K562 (cell line): ENCODE measurements at regions not wholly inside any gene's neighbourhood (a gene's known extent, or its start where the extent isn't known, plus 50 kb on each side); places are given as distances from the start of the nearest gene placed in this dataset.

Source experiments
- ATAC-seq: fragments of 200-7000 bp; cut with Tn5 transposase; 3 replicates; pipeline ENCODE4 v1.9.1; 2020; ENCODE audit warnings: moderate library complexity
- BruUV-seq: library from RNA; stranded (reverse); fragments of 400-500 nt; replicated peaks from 2 replicates; lab custom pipeline; 2021; lab: Mats Ljungman, UMichigan
- CTCF ChIA-PET: fragments of 300-600 bp; formaldehyde crosslinking; extraction: SDS; loops from one replicate; lab custom pipeline; 2021; ENCODE audit warnings: low intra/inter-chr PET ratio; lab: Yijun Ruan, JAX
- POLR2A ChIA-PET: fragments of 300-600, 350-650 bp; sonication (Branson Sonifier 250); formaldehyde crosslinking; extraction: SDS; loops from one replicate; lab custom pipeline; 2021; ENCODE audit warnings: antibody characterized with exemption, inconsistent platforms; lab: Yijun Ruan, JAX
- DNase-seq, 4 experiments: peaks; one replicate each; pipeline versions ENCODE4 v3.0.0 to v3.0.0-alpha.2; 2011 to 2018; ENCODE audit warnings: low spot score in 3 of 4, mixed read lengths in 3 of 4; ENCODE audit errors: extremely low read depth in 1 of 4
- FAIRE-seq: peaks from 2 replicates; lab custom pipeline; 2011; peaks lifted over from hg19 to GRCh38; lab: Jason Lieb, UNC
- H2AFZ ChIP-seq: 2 replicates; pipeline ENCODE4 v1.6.0; 2011; ENCODE audit warnings: low read depth, low read length, control low read depth, inconsistent platforms
- H3K27ac ChIP-seq: fragments of 200-600 bp; 3 replicates; pipeline ENCODE4 v1.8.0; 2011; ENCODE audit warnings: low read depth, mild to moderate bottlenecking, control low read depth, inconsistent platforms, low read length, moderate library complexity, mixed read lengths; ENCODE audit errors: extremely low read depth
- H3K27me3 ChIP-seq, 2 experiments: fragments of 300-600 bp in 1 of 2; 2 replicates in 1 of 2; 3 replicates in 1 of 2; pipeline versions ENCODE4 v1.6.0 to v1.8.0; 2011; ENCODE audit warnings: inconsistent platforms in 2 of 2, low read length in 2 of 2, mild to moderate bottlenecking in 1 of 2, mixed read lengths in 1 of 2, moderate library complexity in 1 of 2; ENCODE audit not compliant: control insufficient read depth in 2 of 2, insufficient read depth in 2 of 2
- H3K36me3 ChIP-seq: fragments of 300-600 bp; 3 replicates; pipeline ENCODE4 v1.8.0; 2011; ENCODE audit warnings: mild to moderate bottlenecking, low read length, inconsistent platforms; ENCODE audit not compliant: control insufficient read depth, insufficient read depth
- H3K4me1 ChIP-seq, 2 experiments: fragments of 200-600 bp in 1 of 2; replicated peaks in 1 of 2; 2 replicates in 1 of 2; 3 replicates in 1 of 2; pipeline versions ENCODE4 v1.5.1 to v1.8.0; 2011; ENCODE audit warnings: inconsistent platforms in 2 of 2, low read length in 2 of 2, mild to moderate bottlenecking in 1 of 2, mixed read lengths in 1 of 2, moderate library complexity in 1 of 2; ENCODE audit not compliant: control insufficient read depth in 2 of 2, insufficient read depth in 2 of 2
- H3K4me2 ChIP-seq: 2 replicates; pipeline ENCODE4 v1.6.1; 2011; ENCODE audit warnings: low read length, control low read depth, inconsistent platforms, mixed read lengths; ENCODE audit not compliant: insufficient read depth
- H3K4me3 ChIP-seq: fragments of 200-600 bp; sonication (generic), shearing (Covaris generic); 2 replicates; pipeline ENCODE4 v1.5.1; 2016; ENCODE audit warnings: control low read depth, inconsistent platforms
- H3K79me2 ChIP-seq: fragments of 200-600 bp; 3 replicates; pipeline ENCODE4 v1.8.0; 2011; ENCODE audit warnings: low read length, inconsistent platforms; ENCODE audit not compliant: control insufficient read depth, insufficient read depth
- H3K9ac ChIP-seq, 2 experiments: 2 replicates each; pipeline versions ENCODE4 v1.6.0 to v1.6.1; 2011; ENCODE audit warnings: low read depth in 2 of 2, low read length in 2 of 2, control low read depth in 1 of 2, inconsistent platforms in 1 of 2, mild to moderate bottlenecking in 1 of 2, mixed read lengths in 1 of 2; ENCODE audit not compliant: insufficient read depth in 1 of 2
- H3K9me1 ChIP-seq: one replicate; pipeline ENCODE4 v1.6.0; 2011; ENCODE audit warnings: inconsistent platforms, mild to moderate bottlenecking, low read length, moderate library complexity; ENCODE audit not compliant: control insufficient read depth, insufficient read depth
- H3K9me3 ChIP-seq: replicated peaks from 2 replicates; pipeline ENCODE4 v1.5.1; 2011; ENCODE audit warnings: low read depth, low read length, inconsistent platforms; ENCODE audit not compliant: control insufficient read depth, insufficient read depth
- H4K20me1 ChIP-seq: replicated peaks from 2 replicates; pipeline ENCODE4 v1.6.1; 2011; ENCODE audit warnings: low read length, inconsistent platforms, mixed read lengths; ENCODE audit not compliant: control insufficient read depth, insufficient read depth
- DPF2 ChIP-seq: fragments of 450-650 bp; IDR thresholded peaks from 2 replicates; pipeline ENCODE4 v1.6.1; 2016
- HINFP ChIP-seq: fragments of 450-650 bp; conservative IDR thresholded peaks from 2 replicates; pipeline ENCODE4 v1.6.1; 2016; ENCODE audit warnings: missing genetic modification characterization, low read depth, mild to moderate bottlenecking, control low read depth, missing compliant biosample characterization
- HLTF ChIP-seq: fragments of 450-650 bp; IDR thresholded peaks from 2 replicates; pipeline ENCODE4 v1.6.1; 2016
- KLF13 ChIP-seq: fragments of 450-650 bp; IDR thresholded peaks from 2 replicates; pipeline ENCODE4 v1.6.1; 2016; ENCODE audit warnings: missing genetic modification characterization, low read depth, mild to moderate bottlenecking, missing compliant biosample characterization, moderate library complexity, borderline replicate concordance
- MLX ChIP-seq, 2 experiments: fragments of 450-650 bp in 1 of 2; sonication (generic) in 1 of 2; formaldehyde crosslinking; conservative IDR thresholded peaks; 2 replicates each; pipeline versions ENCODE4 v1.4.0 to v1.8.1; 2020 to 2022; ENCODE audit warnings: mild to moderate bottlenecking in 1 of 2, missing genetic modification reagents in 1 of 2
- SRSF1 ChIP-seq: fragments of 200-400 bp; formaldehyde crosslinking; IDR thresholded peaks from 2 replicates; pipeline ENCODE4 v1.6.1; 2017; ENCODE audit warnings: mild to moderate bottlenecking, low read depth, low read length, moderate library complexity
- ZNF12 ChIP-seq: sonication (generic); formaldehyde crosslinking; IDR thresholded peaks from 2 replicates; pipeline ENCODE4 v1.4.0; 2020; ENCODE audit warnings: mild to moderate bottlenecking, missing genetic modification reagents
- ZNF695 ChIP-seq: fragments of 450-650 bp; formaldehyde crosslinking; IDR thresholded peaks from 2 replicates; pipeline ENCODE4 v1.4.0; 2020; ENCODE audit warnings: mild to moderate bottlenecking, moderate library complexity
- WGBS: fragments of 100-300 bp; shearing (Covaris generic); methylation state at CpG from one replicate; pipeline ENCODE4 v1.1.6; 2016; ENCODE audit warnings: low coverage, mixed read lengths; ENCODE audit not compliant: insufficient coverage; ENCODE audit errors: missing lambda C conversion rate; 5-methylcytosine and 5-hydroxymethylcytosine counted together
- in situ Hi-C: fragments of 300-500 bp; cut with MboI; formaldehyde crosslinking; loops from 4 replicates; pipeline ENCODE4 v1.15.0; 2018; ENCODE audit warnings: inconsistent platforms, mixed read lengths
- intact Hi-C: fragments of 100-400 bp; cut with micrococcal nuclease; formaldehyde crosslinking; loops from 2 replicates; pipeline ENCODE4 v1.14.2; 2022

- TF ChIP-seq ZNF695 (CRISPR knock-in tag) (no peak), MLX (CRISPR knock-in tag; conservative IDR thresholded peaks at IDR 0.05) (no peak), DPF2 (no peak), SRSF1 (no peak), ZNF12 (CRISPR knock-in tag) (no peak), HLTF (no peak), HINFP (tag) (no peak), KLF13 (tag) (no peak)
- no TSS peak for BruUV-seq
- Histone ChIP-seq H3K36me3 (no peaks in the 10 kb centered on the region), H4K20me1 (no peaks in the 10 kb centered on the region), H3K27me3 (no peaks in the 10 kb centered on the region; a peak in 1 of 5 replicates), H3K79me2 (no peaks in the 10 kb centered on the region), H3K27ac (no peak overlapping the region), H3K9ac (no peak overlapping the region), H3K4me1 (no peaks in the 10 kb centered on the region), H3K9me1 (no peaks in the 10 kb centered on the region), H3K4me3 (no peak overlapping the region), H3K9me3 (no peaks in the 10 kb centered on the region), H2AFZ (no peak overlapping the region), H3K4me2 (no peak overlapping the region)
- DNase-seq (no peak), FAIRE-seq (no peak), ATAC-seq (no peak)
- ChIA-PET POLR2A (no interaction called here), CTCF (no interaction called here)
- in situ Hi-C loops: no loop called here
- WGBS: 18% methylated on average over 1 of the region's 1 CpG
- intact Hi-C loops: no loop called here
Measured at GRCh38 chr16:17802571-17802970, 331.8 kb upstream of the XYLT1 start.
